GM12872 (cell line): ENCODE measurements at regions not wholly inside any gene's neighbourhood (a gene's known extent, or its start where the extent isn't known, plus 50 kb on each side); places are given as distances from the start of the nearest gene placed in this dataset.

Experiments
- TF ChIP-seq, protein P1 (sequence below): IDR thresholded peaks from 3 replicates; pipeline ENCODE4 v1.5.1; 2011; ENCODE audit warnings: low read depth, mild to moderate bottlenecking, low read length, moderate library complexity; ENCODE audit not compliant: insufficient read depth

DNA sequence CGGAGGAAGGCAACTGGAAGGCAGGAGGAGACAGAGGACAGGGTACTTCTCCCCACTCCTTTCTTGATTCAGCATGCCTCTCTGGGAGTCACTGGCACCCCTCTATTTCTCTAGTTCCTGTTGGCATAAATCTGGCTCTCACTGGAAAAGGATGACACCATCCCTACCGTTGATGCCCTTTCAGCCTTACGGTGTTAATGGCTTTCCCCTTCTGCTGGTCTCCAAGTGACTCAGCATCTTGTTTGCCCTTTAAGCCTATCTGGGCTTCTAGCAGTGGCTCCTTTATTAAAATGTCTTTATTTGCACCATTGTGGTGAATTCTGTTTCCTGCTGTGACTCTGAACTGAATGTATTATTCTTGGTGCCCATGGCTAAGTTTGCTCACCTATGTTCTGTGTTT lies 227.3 kb upstream of the GLRA1 start:
- TF ChIP-seq, protein P1, sequence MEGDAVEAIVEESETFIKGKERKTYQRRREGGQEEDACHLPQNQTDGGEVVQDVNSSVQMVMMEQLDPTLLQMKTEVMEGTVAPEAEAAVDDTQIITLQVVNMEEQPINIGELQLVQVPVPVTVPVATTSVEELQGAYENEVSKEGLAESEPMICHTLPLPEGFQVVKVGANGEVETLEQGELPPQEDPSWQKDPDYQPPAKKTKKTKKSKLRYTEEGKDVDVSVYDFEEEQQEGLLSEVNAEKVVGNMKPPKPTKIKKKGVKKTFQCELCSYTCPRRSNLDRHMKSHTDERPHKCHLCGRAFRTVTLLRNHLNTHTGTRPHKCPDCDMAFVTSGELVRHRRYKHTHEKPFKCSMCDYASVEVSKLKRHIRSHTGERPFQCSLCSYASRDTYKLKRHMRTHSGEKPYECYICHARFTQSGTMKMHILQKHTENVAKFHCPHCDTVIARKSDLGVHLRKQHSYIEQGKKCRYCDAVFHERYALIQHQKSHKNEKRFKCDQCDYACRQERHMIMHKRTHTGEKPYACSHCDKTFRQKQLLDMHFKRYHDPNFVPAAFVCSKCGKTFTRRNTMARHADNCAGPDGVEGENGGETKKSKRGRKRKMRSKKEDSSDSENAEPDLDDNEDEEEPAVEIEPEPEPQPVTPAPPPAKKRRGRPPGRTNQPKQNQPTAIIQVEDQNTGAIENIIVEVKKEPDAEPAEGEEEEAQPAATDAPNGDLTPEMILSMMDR, result no peak

DNA sequence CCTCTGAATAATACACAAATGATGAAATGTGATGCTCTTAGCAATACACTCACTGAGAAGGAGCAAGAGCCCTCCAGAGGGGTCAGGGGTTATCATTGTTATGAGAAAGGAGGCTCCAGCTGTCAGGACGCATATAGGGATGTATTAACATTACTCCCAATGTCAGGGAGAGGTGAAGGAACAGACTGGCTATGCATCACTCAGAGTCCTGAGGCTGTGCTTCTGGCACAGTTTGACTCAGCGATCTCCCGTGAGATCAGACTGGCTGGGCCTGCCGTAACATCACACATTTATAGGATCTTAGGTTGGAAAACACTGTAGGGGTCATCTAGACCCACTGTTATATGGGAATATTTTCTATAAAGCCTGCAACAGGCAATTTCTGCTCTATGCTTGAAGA lies 226.5 kb upstream of the GLRA1 start:
- TF ChIP-seq, protein P1, result no peak

DNA sequence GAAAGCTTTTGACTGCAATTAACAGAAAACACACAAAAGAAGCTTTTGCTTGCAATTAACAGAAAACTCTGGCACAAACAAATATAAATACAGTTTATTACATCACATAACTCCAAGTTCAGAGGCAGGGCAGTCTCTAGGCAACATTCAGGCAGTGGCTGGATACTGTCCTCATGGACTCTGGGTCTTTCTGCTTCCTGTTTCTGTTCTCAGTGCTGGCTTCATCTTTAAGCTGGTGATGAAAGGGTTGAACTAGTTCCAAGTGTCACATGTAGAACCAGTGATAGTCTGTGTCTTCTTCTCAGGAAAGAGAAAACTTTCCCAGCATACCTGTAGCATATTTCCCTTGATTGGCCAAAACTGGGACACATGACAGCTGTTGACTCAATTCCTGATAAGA lies 222.6 kb upstream of the GLRA1 start:
- TF ChIP-seq, protein P1, result no peak

DNA sequence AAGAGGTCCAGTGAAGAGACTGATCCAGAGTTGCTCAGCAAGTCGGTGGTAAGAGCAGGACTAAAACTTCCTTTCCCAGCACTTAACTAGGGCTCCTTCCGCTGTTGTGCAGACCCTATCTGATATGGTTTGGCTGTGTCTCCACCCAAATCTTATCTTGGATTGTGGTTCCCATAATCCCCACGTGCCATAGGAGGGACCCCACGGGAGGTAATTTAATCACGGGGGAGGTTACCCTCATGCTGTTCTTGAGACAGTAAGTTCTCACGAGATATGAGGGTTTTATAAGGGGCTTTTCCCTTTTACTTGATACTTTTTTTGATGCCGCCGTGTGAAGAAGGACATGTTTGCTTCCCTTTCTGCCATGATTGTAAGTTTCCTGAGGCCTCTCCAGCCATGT lies 221.9 kb upstream of the GLRA1 start:
- TF ChIP-seq, protein P1, result no peak

DNA sequence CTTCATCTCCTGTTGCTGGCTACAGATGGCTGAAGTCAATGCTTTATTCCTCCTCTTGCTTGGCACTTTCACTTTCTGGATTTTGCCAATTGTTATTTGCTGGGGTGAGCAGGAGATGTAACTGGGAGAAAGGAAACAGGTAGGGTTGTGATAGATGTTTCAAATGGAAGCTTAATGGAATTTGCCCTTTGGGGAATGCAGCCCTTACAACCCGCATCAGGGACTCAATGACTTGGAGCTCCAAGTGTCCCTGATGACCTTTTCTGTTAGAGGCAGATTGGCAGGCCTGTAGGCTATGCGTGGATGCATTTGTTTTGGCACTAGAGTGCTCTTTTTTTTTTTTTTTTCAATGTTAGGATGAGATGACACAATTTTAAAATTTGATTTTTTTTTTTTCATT lies 219.9 kb upstream of the GLRA1 start:
- TF ChIP-seq, protein P1, result no peak

DNA sequence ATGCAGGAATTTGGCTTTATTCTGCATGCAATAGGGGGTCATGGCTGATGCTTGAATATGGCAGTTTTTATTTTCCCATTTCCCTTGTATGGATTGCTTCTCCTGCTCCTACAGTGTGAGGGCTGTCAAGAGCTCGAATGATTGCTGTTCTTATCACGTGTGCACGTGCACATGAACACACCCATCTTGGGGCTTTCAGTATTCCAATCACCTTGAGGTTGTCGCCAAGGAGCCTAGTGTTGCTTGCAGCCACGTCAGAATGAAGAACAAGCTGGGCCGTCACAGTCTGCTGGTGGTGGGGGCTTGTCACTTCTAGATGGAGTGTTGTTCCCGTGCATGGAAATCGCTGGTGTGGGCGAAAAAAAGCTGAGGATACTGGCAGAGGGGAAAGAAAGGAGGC lies 219.4 kb upstream of the GLRA1 start:
- TF ChIP-seq, protein P1, result no peak

DNA sequence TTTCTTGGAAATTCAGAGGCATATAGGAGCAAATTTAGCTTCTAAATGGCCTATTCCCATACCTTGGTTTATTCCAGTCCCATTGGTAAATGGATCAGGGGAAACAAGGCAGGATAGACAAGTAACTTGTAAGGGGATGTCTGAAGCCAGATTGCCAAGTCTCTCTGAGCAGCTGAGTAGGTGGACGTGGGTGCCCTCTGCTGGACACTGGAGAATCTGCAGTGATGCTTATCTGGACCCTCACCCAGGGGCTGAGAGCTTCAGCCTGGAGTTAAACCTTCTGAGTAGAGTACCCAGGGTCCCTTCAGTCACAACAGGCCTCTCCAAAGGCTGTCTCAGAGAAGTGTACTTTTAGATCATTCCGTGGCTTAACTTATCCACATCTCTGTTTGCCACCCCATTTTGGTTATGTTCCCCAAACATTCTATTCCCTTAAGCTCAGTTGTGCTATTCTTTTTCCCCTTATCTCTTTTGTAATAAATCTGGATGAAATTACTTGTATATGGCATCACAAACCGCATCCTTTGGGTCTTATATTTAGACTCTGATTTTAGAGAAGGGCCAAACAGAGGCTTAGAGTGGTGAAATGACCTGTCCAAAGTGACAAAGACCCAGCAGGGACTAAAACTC lies 218.3 kb upstream of the GLRA1 start:
- TF ChIP-seq, protein P1, result peak; percentile 95
